ENCODE measurements at regions not wholly inside any gene's neighbourhood (a gene's known extent, or its start where the extent isn't known, plus 50 kb on each side); places are given as distances from the start of the nearest gene placed in this dataset.
"Not testable (repeated sequence)": the region's sequence is repeated elsewhere in the genome, so short reads cannot be mapped to it uniquely, and the experiment has no call there.

GRCh38 chr11:116329354-116330090 lies 443.3 kb downstream of the BUD13 start:
- intact Hi-C loops (cut with DNase I) = no loop called here
- DNase-seq (ENCODE audit: missing footprints) = no peak
- ATAC-seq = no peak

- intact Hi-C loops (cut with DNase I) = no loop called here
- ATAC-seq = no peak
- DNase-seq (ENCODE audit: missing footprints) = no peak
Observed at GRCh38 chr11:116328851-116329250, 443.9 kb downstream of the BUD13 start.

GRCh38 chr11:116328391-116328790 lies 444.4 kb downstream of the BUD13 start:
- no peak for DNase-seq (ENCODE audit: missing footprints)
- ATAC-seq = no peak
- intact Hi-C loops (cut with DNase I) = no loop called here

- ATAC-seq = no peak
- intact Hi-C loops (cut with DNase I) = no loop called here
- DNase-seq (ENCODE audit: missing footprints) = no peak
Observed at GRCh38 chr11:116326146-116326545, 446.6 kb downstream of the BUD13 start.

GRCh38 chr11:116325247-116325646 lies 447.5 kb downstream of the BUD13 start:
- intact Hi-C loops (cut with DNase I) = no loop called here
- DNase-seq (ENCODE audit: missing footprints) = no peak
- ATAC-seq = no peak

GRCh38 chr11:116324077-116324476 lies 448.7 kb downstream of the BUD13 start:
- DNase-seq (ENCODE audit: missing footprints); intact Hi-C loops (cut with DNase I); ATAC-seq: not testable (repeated sequence)

- ATAC-seq (no peak), DNase-seq (ENCODE audit: missing footprints) (no peak)
- intact Hi-C loops (cut with DNase I) = no loop called here
Observed at GRCh38 chr11:116317212-116317611, 455.6 kb downstream of the BUD13 start.

- intact Hi-C loops (cut with DNase I) = no loop called here
- no peak for ATAC-seq
- no peak for DNase-seq (ENCODE audit: missing footprints)
Observed at GRCh38 chr11:116314006-116314405, 458.8 kb downstream of the BUD13 start.

- DNase-seq (ENCODE audit: missing footprints) = peak; percentile 89
- intact Hi-C loops (cut with DNase I) = no loop called here
- peak; percentile 94 for ATAC-seq
Observed at GRCh38 chr11:116312570-116313391, 460.0 kb downstream of the BUD13 start.

- intact Hi-C loops (cut with DNase I) = no loop called here
- no peak for DNase-seq (ENCODE audit: missing footprints)
- no peak for ATAC-seq
Observed at GRCh38 chr11:116311206-116311605, 461.6 kb downstream of the BUD13 start.

- ATAC-seq = no peak
- intact Hi-C loops (cut with DNase I) = no loop called here
Observed at GRCh38 chr11:116310698-116311097, 462.1 kb downstream of the BUD13 start.

GRCh38 chr11:116310226-116310625 lies 462.6 kb downstream of the BUD13 start:
- ATAC-seq = no peak
- DNase-seq (ENCODE audit: missing footprints) = no peak
- intact Hi-C loops (cut with DNase I) = no loop called here

More at GRCh38 chr11:116310698-116311097, 462.1 kb downstream of the BUD13 start:
- no peak for DNase-seq (ENCODE audit: missing footprints)

GRCh38 chr11:116309446-116309845 lies 463.3 kb downstream of the BUD13 start:
- no peak for DNase-seq (ENCODE audit: missing footprints)
- intact Hi-C loops (cut with DNase I) = no loop called here
- ATAC-seq = no peak

GRCh38 chr11:116302756-116303155 lies 470.0 kb downstream of the BUD13 start:
- intact Hi-C loops (cut with DNase I) = no loop called here
- no peak for DNase-seq (ENCODE audit: missing footprints)
- no peak for ATAC-seq

- no peak for DNase-seq (ENCODE audit: missing footprints)
- no peak for ATAC-seq
- intact Hi-C loops (cut with DNase I) = no loop called here
Observed at GRCh38 chr11:116301141-116301540, 471.6 kb downstream of the BUD13 start.

- intact Hi-C loops (cut with DNase I) = no loop called here
- ATAC-seq = no peak
Observed at GRCh38 chr11:116300232-116300631, 472.6 kb downstream of the BUD13 start.

GRCh38 chr11:116294630-116295029 lies 478.2 kb downstream of the BUD13 start:
- intact Hi-C loops (cut with DNase I) = no loop called here
- DNase-seq (ENCODE audit: missing footprints) = no peak
- ATAC-seq = no peak

More at GRCh38 chr11:116300232-116300631, 472.6 kb downstream of the BUD13 start:
- no peak for DNase-seq (ENCODE audit: missing footprints)

- no peak for DNase-seq (ENCODE audit: missing footprints)
- intact Hi-C loops (cut with DNase I) = no loop called here
- no peak for ATAC-seq
Observed at GRCh38 chr11:116287866-116288265, 484.9 kb downstream of the BUD13 start.

- intact Hi-C loops (cut with DNase I) = no loop called here
- DNase-seq (ENCODE audit: missing footprints) (no peak), ATAC-seq (no peak)
Observed at GRCh38 chr11:116285026-116285425, 487.8 kb downstream of the BUD13 start.

- intact Hi-C loops (cut with DNase I) = no loop called here
- DNase-seq (ENCODE audit: missing footprints) (no peak), ATAC-seq (no peak)
Observed at GRCh38 chr11:116283300-116283699, 489.5 kb downstream of the BUD13 start.
